ENCODE measurements at regions not wholly inside any gene's neighbourhood (a gene's known extent, or its start where the extent isn't known, plus 50 kb on each side); places are given as distances from the start of the nearest gene placed in this dataset.
A peak's percentile ranks its signal among the peaks of the same experiment; 100 is the strongest.

GRCh38 chr13:34512817-34513216 lies 429.3 kb upstream of the NBEA start:
- TF ChIP-seq CREB5 (CRISPR knock-in tag; IDR thresholded peaks at IDR 0.05; ENCODE audit: low read depth) (no peak), ZNF8 (CRISPR knock-in tag; IDR thresholded peaks at IDR 0.05) (no peak), CSRNP3 (CRISPR knock-in tag; IDR thresholded peaks at IDR 0.05) (no peak), OSR1 (CRISPR knock-in tag; IDR thresholded peaks at IDR 0.05) (no peak), TCF4 (CRISPR knock-in tag; IDR thresholded peaks at IDR 0.05; ENCODE audit: borderline replicate concordance) (no peak), POU6F1 (CRISPR knock-in tag; IDR thresholded peaks at IDR 0.05; ENCODE audit: borderline replicate concordance, low read depth) (no peak), GLIS3 (CRISPR knock-in tag; IDR thresholded peaks at IDR 0.05) (no peak), PPARA (CRISPR knock-in tag; IDR thresholded peaks at IDR 0.05; ENCODE audit: borderline replicate concordance) (no peak), ZNF565 (CRISPR knock-in tag; conservative IDR thresholded peaks at IDR 0.05; ENCODE audit: low read depth) (no peak), RARB (CRISPR knock-in tag; IDR thresholded peaks at IDR 0.05) (no peak), BACH2 (CRISPR knock-in tag; IDR thresholded peaks at IDR 0.05; ENCODE audit: borderline replicate concordance) (no peak), ESRRG (CRISPR knock-in tag; IDR thresholded peaks at IDR 0.05) (no peak), TSHZ2 (CRISPR knock-in tag; IDR thresholded peaks at IDR 0.05) (no peak), SNAI2 (CRISPR knock-in tag; IDR thresholded peaks at IDR 0.05) (no peak), ARNTL (CRISPR knock-in tag; IDR thresholded peaks at IDR 0.05; ENCODE audit: borderline replicate concordance, low read depth) (no peak), ZFP30 (CRISPR knock-in tag; IDR thresholded peaks at IDR 0.05) (no peak)
- no peak for ATAC-seq

GRCh38 chr13:34513526-34513925 lies 428.5 kb upstream of the NBEA start:
- ATAC-seq, result peak; percentile 55; the same call in 2 of the 3 replicates
- TF ChIP-seq RARB (CRISPR knock-in tag; IDR thresholded peaks at IDR 0.05) (no peak), ESRRG (CRISPR knock-in tag; IDR thresholded peaks at IDR 0.05) (no peak), PPARA (CRISPR knock-in tag; IDR thresholded peaks at IDR 0.05; ENCODE audit: borderline replicate concordance) (no peak), TCF4 (CRISPR knock-in tag; IDR thresholded peaks at IDR 0.05; ENCODE audit: borderline replicate concordance) (no peak), PATZ1 (CRISPR knock-in tag; IDR thresholded peaks at IDR 0.05; ENCODE audit: borderline replicate concordance) (no peak)

GRCh38 chr13:34515201-34515600 lies 426.9 kb upstream of the NBEA start:
- ATAC-seq, result no peak
- no peak for TF ChIP-seq OSR1 (CRISPR knock-in tag; IDR thresholded peaks at IDR 0.05)
- TF ChIP-seq PPARA (CRISPR knock-in tag; IDR thresholded peaks at IDR 0.05; ENCODE audit: borderline replicate concordance), result no peak
- TF ChIP-seq ZNF565 (CRISPR knock-in tag; conservative IDR thresholded peaks at IDR 0.05; ENCODE audit: low read depth), result no peak
- no peak for TF ChIP-seq CSDC2 (CRISPR knock-in tag; IDR thresholded peaks at IDR 0.05)
- no peak for TF ChIP-seq ISL1 (CRISPR knock-in tag; IDR thresholded peaks at IDR 0.05)
- TF ChIP-seq RARB (CRISPR knock-in tag; IDR thresholded peaks at IDR 0.05), result no peak
- no peak for TF ChIP-seq SNAI2 (CRISPR knock-in tag; IDR thresholded peaks at IDR 0.05)
- TF ChIP-seq ESRRG (CRISPR knock-in tag; IDR thresholded peaks at IDR 0.05), result no peak
- no peak for TF ChIP-seq ZFP3 (CRISPR knock-in tag; IDR thresholded peaks at IDR 0.05)
- no peak for TF ChIP-seq TOX (CRISPR knock-in tag; IDR thresholded peaks at IDR 0.05; ENCODE audit: borderline replicate concordance)
- no peak for TF ChIP-seq GLIS3 (CRISPR knock-in tag; IDR thresholded peaks at IDR 0.05)
- TF ChIP-seq ZNF8 (CRISPR knock-in tag; IDR thresholded peaks at IDR 0.05), result no peak
- no peak for TF ChIP-seq TCF4 (CRISPR knock-in tag; IDR thresholded peaks at IDR 0.05; ENCODE audit: borderline replicate concordance)
- no peak for TF ChIP-seq TSHZ2 (CRISPR knock-in tag; IDR thresholded peaks at IDR 0.05)
- no peak for TF ChIP-seq CSRNP3 (CRISPR knock-in tag; IDR thresholded peaks at IDR 0.05)
- TF ChIP-seq ZFP30 (CRISPR knock-in tag; IDR thresholded peaks at IDR 0.05), result no peak

Data from SK-N-SH treated with all-trans-retinoic acid at 6 μM for 48 hours (cell line).